HepG2 (cell line): ENCODE measurements at regions not wholly inside any gene's neighbourhood (a gene's known extent, or its start where the extent isn't known, plus 50 kb on each side); places are given as distances from the start of the nearest gene placed in this dataset.
A peak's percentile ranks its signal among the peaks of the same experiment; 100 is the strongest.

Experiments used
- ATAC-seq: fragments of 200-7000 bp; cut with Tn5 transposase; 3 replicates; pipeline ENCODE4 v1.9.1; 2020; ENCODE audit warnings: mild to moderate bottlenecking, moderate library complexity
- BruUV-seq: library from RNA; stranded (reverse); fragments of 400-500 nt; replicated peaks from 2 replicates; lab custom pipeline; 2021; lab: Mats Ljungman, UMichigan
- CTCF ChIA-PET: fragments of 300-600 bp; formaldehyde crosslinking; extraction: SDS; loops from one replicate; lab custom pipeline; 2021; ENCODE audit warnings: low total read pairs, inconsistent platforms, low intra/inter-chr PET ratio; lab: Yijun Ruan, JAX
- POLR2A ChIA-PET: fragments of 350-600 bp; sonication (Branson Sonifier 250); formaldehyde crosslinking; loops from one replicate; lab custom pipeline; 2020; ENCODE audit warnings: antibody characterized with exemption, inconsistent platforms; lab: Yijun Ruan, JAX
- DNase-seq: peaks from one replicate; pipeline ENCODE4 v3.0.0-alpha.2; 2015; ENCODE audit warnings: low spot score
- FAIRE-seq: peaks from 3 replicates; lab custom pipeline; 2011; peaks lifted over from hg19 to GRCh38; lab: Jason Lieb, UNC
- H2AFZ ChIP-seq: one replicate; pipeline ENCODE4 v1.6.1; 2011; ENCODE audit warnings: low read length, inconsistent platforms
- H3K27ac ChIP-seq: fragments of 300-600 bp; 3 replicates; pipeline ENCODE4 v1.8.0; 2011; ENCODE audit warnings: mixed run types, mild to moderate bottlenecking, mixed read lengths, low read length, inconsistent platforms; ENCODE audit not compliant: insufficient read depth; ENCODE audit errors: extremely low read length
- H3K27me3 ChIP-seq, 2 experiments: fragments of 200-600 bp in 1 of 2; 2 replicates in 1 of 2; 3 replicates in 1 of 2; pipeline versions ENCODE4 v1.6.0 to v1.8.0; 2011; ENCODE audit warnings: low read length in 2 of 2, mild to moderate bottlenecking in 2 of 2, moderate library complexity in 2 of 2, inconsistent platforms in 1 of 2; ENCODE audit not compliant: insufficient read depth in 2 of 2, control insufficient read depth in 1 of 2
- H3K36me3 ChIP-seq, 2 experiments: fragments of 200-600 bp in 1 of 2; replicated peaks in 1 of 2; 2 replicates in 1 of 2; 3 replicates in 1 of 2; pipeline versions ENCODE4 v1.5.1 to v1.8.0; 2011; ENCODE audit warnings: low read length in 2 of 2, inconsistent platforms in 1 of 2; ENCODE audit not compliant: insufficient read depth in 2 of 2, control insufficient read depth in 1 of 2
- H3K4me1 ChIP-seq: 2 replicates; pipeline ENCODE4 v1.5.1; 2012; ENCODE audit warnings: low read length, inconsistent platforms; ENCODE audit not compliant: insufficient read depth
- H3K4me2 ChIP-seq: 2 replicates; pipeline ENCODE4 v1.6.0; 2011; ENCODE audit warnings: low read depth, low read length, inconsistent platforms
- H3K4me3 ChIP-seq, 3 experiments: fragments of 200-600 bp in 1 of 3; sonication (generic), shearing (Covaris generic) in 1 of 3; replicated peaks in 1 of 3; 2 replicates each; pipeline ENCODE4 v1.5.1; 2011 to 2016; ENCODE audit warnings: low read length in 3 of 3, inconsistent platforms in 2 of 3, low read depth in 2 of 3, mild to moderate bottlenecking in 2 of 3, control low read depth in 1 of 3, mixed read lengths in 1 of 3; ENCODE audit not compliant: insufficient read depth in 1 of 3
- H3K79me2 ChIP-seq: one replicate; pipeline ENCODE4 v1.6.1; 2011; ENCODE audit warnings: low read length, inconsistent platforms; ENCODE audit not compliant: insufficient read depth
- H3K9ac ChIP-seq: 2 replicates; pipeline ENCODE4 v1.6.0; 2011; ENCODE audit warnings: mild to moderate bottlenecking, low read depth, low read length, inconsistent platforms; ENCODE audit not compliant: insufficient read depth
- H3K9me3 ChIP-seq: 2 replicates; pipeline ENCODE4 v1.5.1; 2012; ENCODE audit warnings: mild to moderate bottlenecking, low read length
- H4K20me1 ChIP-seq: 2 replicates; pipeline ENCODE4 v1.6.0; 2011; ENCODE audit warnings: inconsistent platforms, mild to moderate bottlenecking, low read length, moderate library complexity; ENCODE audit not compliant: insufficient read depth
- ESRRA ChIP-seq: sonication (generic); formaldehyde crosslinking; IDR thresholded peaks from 2 replicates; pipeline ENCODE4 v1.5.1; 2020; ENCODE audit warnings: mild to moderate bottlenecking, low read depth, missing genetic modification reagents
- HOXD1 ChIP-seq: sonication (generic); formaldehyde crosslinking; IDR thresholded peaks from 2 replicates; pipeline ENCODE4 v1.5.0; 2020; ENCODE audit warnings: missing genetic modification reagents
- KDM1A ChIP-seq: IDR thresholded peaks from 2 replicates; pipeline ENCODE4 v1.6.1; 2016; ENCODE audit warnings: missing compliant biosample characterization
- MAFF ChIP-seq: IDR thresholded peaks from 2 replicates; pipeline ENCODE4 v1.6.1; 2011; ENCODE audit warnings: low read depth, low read length, improper control_type of control experiment
- MAFK ChIP-seq, 2 experiments: IDR thresholded peaks in 1 of 2; conservative IDR thresholded peaks in 1 of 2; 2 replicates each; pipeline ENCODE4 v1.6.1; 2011; ENCODE audit warnings: improper control_type of control experiment in 2 of 2, low read length in 2 of 2
- MLXIP ChIP-seq: sonication (generic); formaldehyde crosslinking; IDR thresholded peaks from 2 replicates; pipeline ENCODE4 v1.9.0; 2021; ENCODE audit warnings: missing genetic modification reagents, borderline replicate concordance
- PRDM15 ChIP-seq: sonication (generic); formaldehyde crosslinking; IDR thresholded peaks from 2 replicates; pipeline ENCODE4 v1.4.0; 2020; ENCODE audit warnings: missing genetic modification reagents
- ZNF512B ChIP-seq: sonication (generic); formaldehyde crosslinking; IDR thresholded peaks from 2 replicates; pipeline ENCODE4 v1.5.1; 2020; ENCODE audit warnings: missing genetic modification reagents, mild to moderate bottlenecking, borderline replicate concordance
- ZNF556 ChIP-seq: sonication (generic); formaldehyde crosslinking; IDR thresholded peaks from 2 replicates; pipeline ENCODE4 v1.4.0; 2020; ENCODE audit warnings: mild to moderate bottlenecking, missing genetic modification reagents, borderline replicate concordance
- WGBS: methylation state at CpG from one replicate; pipeline ENCODE4 v1.1.6; 2017; ENCODE audit warnings: low lambda C conversion rate; 5-methylcytosine and 5-hydroxymethylcytosine counted together
- in situ Hi-C: cut with HindIII; loops from 2 replicates; pipeline ENCODE4 v1.10.0; 2017; ENCODE audit warnings: low pct_unique_long_range_greater_than_20kb; ENCODE audit not compliant: extremely low pct_ligation_motif_present
- intact Hi-C: fragments of 100-400 bp; cut with micrococcal nuclease; formaldehyde crosslinking; loops from one replicate; pipeline ENCODE4 v1.10.0; 2022; ENCODE audit not compliant: unreplicated experiment

GRCh38 chr4:90012918-90013317 is 114.3 kb upstream of the CCSER1 start:
- no peaks in the 10 kb centered on the region for H4K20me1 ChIP-seq
- no peak overlapping the region for H3K9ac ChIP-seq
- peak; percentile 60 for TF ChIP-seq MAFF
- no peak for TF ChIP-seq KDM1A (CRISPR knock-in tag)
- peak; percentile 71 to 76 for TF ChIP-seq MAFK (conservative IDR thresholded peaks at IDR 0.05 in 1 of 2, IDR thresholded peaks at IDR 0.05 in 1 of 2; ENCODE audit: low read length in 2 of 2)
- TF ChIP-seq ZNF556 = no peak
- 32% methylated on average over 4 of the region's 4 CpGs for whole genome bisulfite sequencing
- CTCF ChIA-PET = no interaction called here
- intact Hi-C loops (no loop called here), in situ Hi-C loops (no loop called here)
- H3K36me3 ChIP-seq = no peaks in the 10 kb centered on the region
- H3K4me3 ChIP-seq = no peak overlapping the region
- POLR2A ChIA-PET = no interaction called here
- DNase-seq (no peak), ATAC-seq (no peak), FAIRE-seq (no peak)
- H3K4me2 ChIP-seq = no peak overlapping the region
- H3K27ac ChIP-seq = no peak overlapping the region
- H2AFZ ChIP-seq = no peak overlapping the region
- no TSS peak for BruUV-seq
- no peaks in the 10 kb centered on the region for H3K4me1 ChIP-seq
- no peaks in the 10 kb centered on the region for H3K9me3 ChIP-seq
- H3K79me2 ChIP-seq = no peaks in the 10 kb centered on the region
- no peaks in the 10 kb centered on the region for H3K27me3 ChIP-seq

- Histone ChIP-seq H3K4me3 (no peak overlapping the region), H3K4me2 (no peak overlapping the region), H3K79me2 (no peaks in the 10 kb centered on the region), H3K36me3 (no peaks in the 10 kb centered on the region), H3K27me3 (no peaks in the 10 kb centered on the region), H2AFZ (no peak overlapping the region), H3K27ac (no peak overlapping the region), H3K4me1 (no peaks in the 10 kb centered on the region), H4K20me1 (no peaks in the 10 kb centered on the region), H3K9ac (no peak overlapping the region), H3K9me3 (no peaks in the 10 kb centered on the region)
- ChIA-PET POLR2A (no interaction called here), CTCF (interaction anchor here (1.5 kb wide), 1 partner anchor 269 kb away, joined by 7 read pairs; no protein-coding TSS in a partner anchor)
- in situ Hi-C loops = loop anchor here (10.0 kb wide), 1 partner anchor 270 kb away; no protein-coding TSS in a partner anchor
- BruUV-seq = no TSS peak
- 2% methylated on average over 1 of the region's 1 CpG for WGBS
- no peak for FAIRE-seq
- no peak for DNase-seq
- intact Hi-C loops = no loop called here
- ATAC-seq = no peak
- TF ChIP-seq HOXD1 (no peak), PRDM15 (CRISPR knock-in tag) (no peak), ESRRA (CRISPR knock-in tag) (no peak), MLXIP (no peak), ZNF512B (CRISPR knock-in tag) (no peak)
Observed at GRCh38 chr4:90024519-90024918, 102.7 kb upstream of the CCSER1 start.
